ENCODE measurements at regions not wholly inside any gene's neighbourhood (a gene's known extent, or its start where the extent isn't known, plus 50 kb on each side); places are given as distances from the start of the nearest gene placed in this dataset.

DNA sequence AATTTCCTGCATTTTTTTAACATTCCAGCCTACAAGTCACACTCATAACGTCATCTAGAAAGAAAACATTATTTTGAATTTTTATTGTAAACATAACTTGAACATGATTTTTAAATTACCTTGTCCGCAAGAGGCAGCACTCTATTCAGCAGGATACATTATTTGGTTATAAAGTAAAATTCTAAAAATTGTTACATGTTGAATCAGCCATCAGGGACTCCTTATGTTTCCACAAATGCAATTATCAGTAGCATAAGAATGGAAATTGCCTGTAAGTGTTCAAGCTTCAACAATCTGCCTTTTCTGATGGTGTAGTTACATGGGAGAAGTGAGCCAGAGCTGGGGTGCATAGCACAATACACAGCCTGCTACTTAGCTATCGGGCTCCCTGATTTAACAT lies 97.5 kb downstream of the ZNF365 start:
- TF ChIP-seq POLR2AphosphoS5 (IDR thresholded peaks at IDR 0.05; ENCODE audit: low read depth, low read length) (no peak), TAF1 (IDR thresholded peaks at IDR 0.05; ENCODE audit: low read depth, low read length) (no peak)

Measured in GM12891 (cell line).